H1 (cell line): ENCODE measurements at regions not wholly inside any gene's neighbourhood (a gene's known extent, or its start where the extent isn't known, plus 50 kb on each side); places are given as distances from the start of the nearest gene placed in this dataset.

Experiments used
- CTCF ChIA-PET: fragments of 300-600 bp; sonication (Branson Sonifier 250); formaldehyde crosslinking; loops from one replicate; lab custom pipeline; 2021; ENCODE audit not compliant: partially characterized antibody; lab: Charles Lee
- POLR2A ChIA-PET: fragments of 300-600 bp; sonication (Branson Sonifier 250); formaldehyde crosslinking; loops from one replicate; lab custom pipeline; 2021; ENCODE audit warnings: inconsistent platforms; ENCODE audit not compliant: partially characterized antibody; lab: Charles Lee
- DNase-seq, 2 experiments: peaks; one replicate each; pipeline versions ENCODE4 v3.0.0 to v3.0.0-alpha.2; 2010 to 2022; ENCODE audit warnings: low spot score in 2 of 2, low read depth in 1 of 2, mixed read lengths in 1 of 2
- FAIRE-seq: peaks from 2 replicates; lab custom pipeline; 2011; peaks lifted over from hg19 to GRCh38; lab: Jason Lieb, UNC
- H2AFZ ChIP-seq: 2 replicates; pipeline ENCODE4 v1.8.1; 2012; ENCODE audit warnings: low read length, inconsistent platforms
- H2AK5ac ChIP-seq: 2 replicates; pipeline ENCODE4 v1.6.1; 2013; ENCODE audit warnings: low read depth, low read length
- H2BK120ac ChIP-seq: replicated peaks from 2 replicates; pipeline ENCODE3; 2013; ENCODE audit warnings: low read depth, low read length, inconsistent platforms
- H2BK12ac ChIP-seq: 2 replicates; pipeline ENCODE4 v1.6.1; 2013; ENCODE audit warnings: low read depth, low read length
- H2BK15ac ChIP-seq: 2 replicates; pipeline ENCODE4 v1.6.1; 2013; ENCODE audit warnings: low read length
- H2BK20ac ChIP-seq: 2 replicates; pipeline ENCODE4 v1.6.1; 2013; ENCODE audit warnings: low read length
- H2BK5ac ChIP-seq: 2 replicates; pipeline ENCODE4 v1.6.1; 2013; ENCODE audit warnings: low read depth, low read length
- H3K14ac ChIP-seq: 2 replicates; pipeline ENCODE4 v1.6.1; 2013; ENCODE audit warnings: inconsistent platforms; ENCODE audit not compliant: insufficient read length
- H3K18ac ChIP-seq: 2 replicates; pipeline ENCODE4 v1.6.1; 2013; ENCODE audit warnings: low read length; ENCODE audit errors: extremely low read depth
- H3K23ac ChIP-seq: 2 replicates; pipeline ENCODE4 v1.6.1; 2013; ENCODE audit warnings: inconsistent platforms; ENCODE audit not compliant: insufficient read length
- H3K23me2 ChIP-seq: 2 replicates; pipeline ENCODE4 v1.6.1; 2013; ENCODE audit warnings: low read depth, low read length
- H3K27ac ChIP-seq: 2 replicates; pipeline ENCODE4 v1.6.1; 2011; ENCODE audit warnings: low read depth, low read length, inconsistent platforms
- H3K27me3 ChIP-seq, 4 experiments: replicated peaks in 1 of 4; 1 replicate in 1 of 4; 2 replicates in 3 of 4; pipeline versions ENCODE4 v1.6.1 to v1.8.1; 2011 to 2013; ENCODE audit warnings: low read length in 3 of 4, mild to moderate bottlenecking in 3 of 4, inconsistent platforms in 2 of 4, mixed read lengths in 2 of 4, moderate library complexity in 1 of 4; ENCODE audit not compliant: control insufficient read depth in 3 of 4, insufficient read depth in 3 of 4; ENCODE audit errors: extremely low read depth in 1 of 4
- H3K36me3 ChIP-seq, 4 experiments: 2 replicates each; pipeline versions ENCODE4 v1.6.1 to v1.8.1; 2011 to 2013; ENCODE audit warnings: mild to moderate bottlenecking in 4 of 4, low read length in 3 of 4, moderate library complexity in 2 of 4, control low read depth in 1 of 4, inconsistent platforms in 1 of 4; ENCODE audit not compliant: insufficient read depth in 4 of 4, control insufficient read depth in 2 of 4
- H3K4ac ChIP-seq: replicated peaks from 2 replicates; pipeline ENCODE3; 2013; ENCODE audit warnings: low read length, low read depth, mixed read lengths, inconsistent platforms; ENCODE audit not compliant: insufficient read length
- H3K4me1 ChIP-seq, 4 experiments: replicated peaks in 1 of 4; 1 replicate in 1 of 4; 2 replicates in 3 of 4; pipeline versions ENCODE4 v1.6.1 to v1.8.1; 2011 to 2013; ENCODE audit warnings: low read length in 3 of 4, inconsistent platforms in 2 of 4, mixed read lengths in 1 of 4; ENCODE audit not compliant: insufficient read depth in 4 of 4, control insufficient read depth in 3 of 4
- H3K4me2 ChIP-seq, 2 experiments: 2 replicates each; pipeline versions ENCODE4 v1.6.1 to v1.8.1; 2011 to 2013; ENCODE audit warnings: low read depth in 2 of 2, low read length in 2 of 2, control low read depth in 1 of 2, inconsistent platforms in 1 of 2, mild to moderate bottlenecking in 1 of 2; ENCODE audit not compliant: insufficient read depth in 1 of 2
- H3K4me3 ChIP-seq, 4 experiments: fragments of 200-600, 300-600 bp in 1 of 4; sonication (generic), shearing (Covaris generic), sonication (Bioruptor Twin) in 1 of 4; 2 replicates each; pipeline versions ENCODE4 v1.5.1 to v1.8.1; 2011 to 2016; ENCODE audit warnings: low read length in 4 of 4, low read depth in 3 of 4, control low read depth in 2 of 4, inconsistent platforms in 2 of 4, mild to moderate bottlenecking in 2 of 4, mixed read lengths in 1 of 4, moderate library complexity in 1 of 4; ENCODE audit not compliant: insufficient read depth in 2 of 4; ENCODE audit errors: extremely low read depth in 1 of 4
- H3K56ac ChIP-seq: replicated peaks from 2 replicates; pipeline ENCODE3; 2013; ENCODE audit warnings: low read depth, mild to moderate bottlenecking, mixed read lengths, low read length, inconsistent platforms; ENCODE audit not compliant: insufficient read length
- H3K79me1 ChIP-seq: 2 replicates; pipeline ENCODE4 v1.6.1; 2013; ENCODE audit warnings: low read depth, low read length, control low read depth
- H3K79me2 ChIP-seq, 2 experiments: 2 replicates each; pipeline versions ENCODE4 v1.6.1 to v1.8.1; 2012 to 2013; ENCODE audit warnings: low read length in 2 of 2, mild to moderate bottlenecking in 2 of 2, inconsistent platforms in 1 of 2; ENCODE audit not compliant: insufficient read depth in 2 of 2, control insufficient read depth in 1 of 2
- H3K9ac ChIP-seq, 4 experiments: replicated peaks in 1 of 4; 1 replicate in 1 of 4; 2 replicates in 3 of 4; pipeline versions ENCODE4 v1.6.1 to v1.8.1; 2011 to 2013; ENCODE audit warnings: low read depth in 3 of 4, low read length in 3 of 4, control low read depth in 2 of 4, mild to moderate bottlenecking in 2 of 4, moderate library complexity in 2 of 4, inconsistent platforms in 1 of 4; ENCODE audit errors: extremely low read depth in 1 of 4
- H3K9me3 ChIP-seq, 2 experiments: 2 replicates each; pipeline versions ENCODE4 v1.6.1 to v1.8.1; 2012 to 2013; ENCODE audit warnings: mild to moderate bottlenecking in 2 of 2, moderate library complexity in 2 of 2, control low read depth in 1 of 2, inconsistent platforms in 1 of 2, low read depth in 1 of 2, low read length in 1 of 2, mixed read lengths in 1 of 2; ENCODE audit not compliant: insufficient read depth in 2 of 2
- H4K20me1 ChIP-seq, 2 experiments: replicated peaks in 1 of 2; 2 replicates each; pipeline versions ENCODE3 to v1.8.1; 2011 to 2013; ENCODE audit warnings: inconsistent platforms in 2 of 2, low read length in 2 of 2, mild to moderate bottlenecking in 1 of 2; ENCODE audit not compliant: insufficient read depth in 2 of 2, control insufficient read depth in 1 of 2
- H4K5ac ChIP-seq: 2 replicates; pipeline ENCODE4 v1.6.1; 2013; ENCODE audit warnings: low read length, low read depth, mixed read lengths, inconsistent platforms; ENCODE audit not compliant: insufficient read length
- H4K8ac ChIP-seq: 2 replicates; pipeline ENCODE4 v1.8.0; 2013; ENCODE audit warnings: mild to moderate bottlenecking, moderate library complexity, low read length, inconsistent platforms; ENCODE audit not compliant: insufficient read depth; ENCODE audit errors: extremely low read depth
- H4K91ac ChIP-seq: replicated peaks from 2 replicates; pipeline ENCODE3; 2013; ENCODE audit warnings: low read length, mixed read lengths, inconsistent platforms; ENCODE audit not compliant: insufficient read length
- CTCF ChIP-seq, 3 experiments: IDR thresholded peaks; 1 replicate in 2 of 3; 2 replicates in 1 of 3; pipeline versions ENCODE4 v1.5.1 to v1.6.1; 2011; ENCODE audit warnings: low read length in 3 of 3, mild to moderate bottlenecking in 3 of 3, inconsistent platforms in 2 of 3, low read depth in 1 of 3, moderate library complexity in 1 of 3; ENCODE audit not compliant: insufficient read depth in 1 of 3; ENCODE audit errors: control extremely low read depth in 1 of 3
- MAFK ChIP-seq: IDR thresholded peaks from 2 replicates; pipeline ENCODE4 v1.6.1; 2012; ENCODE audit warnings: low read depth, mild to moderate bottlenecking, improper control_type of control experiment, low read length
- NANOG ChIP-seq: IDR thresholded peaks from 2 replicates; pipeline ENCODE4 v1.6.1; 2011; ENCODE audit warnings: low read length, low read depth, mild to moderate bottlenecking, inconsistent platforms; ENCODE audit not compliant: insufficient read depth, poor library complexity, severe bottlenecking
- SAP30 ChIP-seq: fragments of 300-600 bp; sonication (generic); IDR thresholded peaks from 2 replicates; pipeline ENCODE4 v1.7.1; 2012; ENCODE audit warnings: low read length, moderate library complexity, mild to moderate bottlenecking, inconsistent platforms; ENCODE audit not compliant: insufficient read depth, insufficient replicate concordance
- WGBS, 2 experiments: shearing (Covaris generic) in 1 of 2; methylation state at CpG; one replicate each; pipeline versions ENCODE4 v1.1.6 to v1.1.7; 2013 to 2015; ENCODE audit warnings: low lambda C conversion rate in 2 of 2, mixed read lengths in 2 of 2, inconsistent platforms in 1 of 2, low coverage in 1 of 2, missing lambda C conversion rate in 1 of 2; ENCODE audit not compliant: insufficient replicate concordance in 2 of 2, insufficient coverage in 1 of 2, insufficient read length in 1 of 2; ENCODE audit errors: extremely low coverage in 1 of 2, missing lambda C conversion rate in 1 of 2; 5-methylcytosine and 5-hydroxymethylcytosine counted together

GRCh38 chr14:65928995-65929394 lies 516.5 kb downstream of the FUT8 start:
- no peak overlapping the region; the same call in 1 of the 2 replicates for H2BK12ac ChIP-seq
- no peak overlapping the region for H4K8ac ChIP-seq
- H3K9ac ChIP-seq, result no peak overlapping the region
- no peak overlapping the region for H3K4me2 ChIP-seq
- CTCF ChIA-PET, result interaction anchor here (0.8 to 1.4 kb wide), 2 partner anchors 27 to 31 kb away, joined by 3 read pairs; no protein-coding TSS in a partner anchor
- peak overlapping the region; percentile 72; the same call in 1 of the 2 replicates for H2AK5ac ChIP-seq
- WGBS, 2 experiments, result 88% methylated on average over 3 of the region's 3 CpGs; no CpG with 5 or more reads in 1 of the 2 experiments
- FAIRE-seq (no peak), DNase-seq (no peak)
- no peak overlapping the region for H3K4ac ChIP-seq
- no peak overlapping the region; the same call in 1 of the 2 replicates for H2BK5ac ChIP-seq
- H3K14ac ChIP-seq, result no peak overlapping the region
- H4K5ac ChIP-seq, result no peak overlapping the region
- H2BK20ac ChIP-seq, result peak overlapping the region; percentile 80
- H2AFZ ChIP-seq, result no peak overlapping the region
- no peaks in the 10 kb centered on the region for H4K20me1 ChIP-seq
- H3K23me2 ChIP-seq, result no peaks in the 10 kb centered on the region
- no peak overlapping the region for H3K23ac ChIP-seq
- no peak overlapping the region for H3K27ac ChIP-seq
- H3K27me3 ChIP-seq, result no peaks in the 10 kb centered on the region; a peak in 1 of 7 replicates
- no peak overlapping the region for H4K91ac ChIP-seq
- no peak overlapping the region for H3K18ac ChIP-seq
- no peak overlapping the region for H3K4me3 ChIP-seq
- no peaks in the 10 kb centered on the region for H3K79me2 ChIP-seq
- H2BK15ac ChIP-seq, result no peak overlapping the region
- peaks cover 3 to 13% (median 9%) of the 10 kb centered on the region in 4 experiments; a peak in 4 of 7 replicates for H3K4me1 ChIP-seq
- no peak overlapping the region for H3K56ac ChIP-seq
- no peaks in the 10 kb centered on the region for H3K9me3 ChIP-seq
- H2BK120ac ChIP-seq, result no peak overlapping the region
- H3K36me3 ChIP-seq, result no peaks in the 10 kb centered on the region
- no peaks in the 10 kb centered on the region for H3K79me1 ChIP-seq
- POLR2A ChIA-PET, result no interaction called here
- TF ChIP-seq NANOG (no peak), SAP30 (no peak), MAFK (no peak), CTCF (IDR thresholded peaks at IDR 0.05; ENCODE audit: control extremely low read depth in 1 of 3, insufficient read depth in 1 of 3, low read depth in 1 of 3, low read length in 3 of 3) (no peak)
